ENCODE measurements at regions not wholly inside any gene's neighbourhood (a gene's known extent, or its start where the extent isn't known, plus 50 kb on each side); places are given as distances from the start of the nearest gene placed in this dataset.

DNA sequence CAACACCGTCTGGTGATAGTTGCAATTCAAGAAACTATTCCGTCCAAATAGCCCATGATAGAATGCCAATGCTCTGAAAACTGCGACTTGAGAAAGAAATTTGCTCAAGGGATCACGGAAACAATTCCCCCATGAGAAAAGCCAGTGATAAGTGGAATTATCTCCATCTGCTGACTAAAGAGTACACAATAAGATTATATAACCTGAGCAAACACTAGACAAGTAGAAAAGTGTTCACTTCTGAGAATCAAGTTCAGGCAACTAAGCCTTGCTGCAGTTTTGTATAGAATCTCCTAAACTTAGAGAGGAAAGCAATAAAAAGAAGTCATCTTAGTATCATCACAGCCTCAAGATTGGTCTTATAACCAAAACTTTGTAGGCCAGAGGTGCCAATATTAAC, 336.3 kb upstream of the NRXN1 start:
- Histone ChIP-seq H3K4me2 (no peak overlapping the region), H3K27ac (no peak overlapping the region), H3K4me3 (no peak overlapping the region), H2AFZ (no peak overlapping the region), H3K4me1 (ENCODE audit: insufficient read depth) (no peaks in the 10 kb centered on the region), H3K9me2 (replicated peaks; ENCODE audit: insufficient read depth) (no peaks in the 10 kb centered on the region), H3K27me3 (no peaks in the 10 kb centered on the region), H3K79me2 (no peaks in the 10 kb centered on the region), H3K36me3 (replicated peaks; ENCODE audit: insufficient read depth, low read depth) (no peaks in the 10 kb centered on the region), H3K9me3 (ENCODE audit: low read depth) (no peaks in the 10 kb centered on the region), H4K20me1 (ENCODE audit: insufficient read depth, poor library complexity, severe bottlenecking) (no peaks in the 10 kb centered on the region)
- TF ChIP-seq EZH2 (IDR thresholded peaks at IDR 0.05; ENCODE audit: borderline replicate concordance) (no peak), EZH2phosphoT487 (IDR thresholded peaks at IDR 0.05; ENCODE audit: low read depth, severe bottlenecking, unreplicated experiment) (no peak), CTCF (IDR thresholded peaks at IDR 0.05; ENCODE audit: poor library complexity) (no peak)
- WGBS (ENCODE audit: low lambda C conversion rate, missing lambda C conversion rate), result 63% methylated on average over 4 of the region's 4 CpGs
- DNase-seq (ENCODE audit: low spot score), result peak; percentile 8

GRCh38 chr2:51350100-51350499, 318.2 kb upstream of the NRXN1 start:
- no peak for DNase-seq (ENCODE audit: low spot score)
- Histone ChIP-seq H3K36me3 (replicated peaks; ENCODE audit: insufficient read depth, low read depth) (no peaks in the 10 kb centered on the region), H3K9me3 (ENCODE audit: low read depth) (no peaks in the 10 kb centered on the region), H3K4me2 (no peak overlapping the region), H3K4me1 (ENCODE audit: insufficient read depth) (no peaks in the 10 kb centered on the region), H3K9me2 (replicated peaks; ENCODE audit: insufficient read depth) (no peaks in the 10 kb centered on the region), H2AFZ (no peak overlapping the region), H3K27ac (no peak overlapping the region), H3K4me3 (no peak overlapping the region), H4K20me1 (ENCODE audit: insufficient read depth, poor library complexity, severe bottlenecking) (no peaks in the 10 kb centered on the region), H3K79me2 (no peaks in the 10 kb centered on the region), H3K27me3 (no peaks in the 10 kb centered on the region)
- 65% methylated on average over 1 of the region's 1 CpG for WGBS (ENCODE audit: low lambda C conversion rate, missing lambda C conversion rate)
- TF ChIP-seq EZH2phosphoT487 (IDR thresholded peaks at IDR 0.05; ENCODE audit: low read depth, severe bottlenecking, unreplicated experiment) (no peak), EZH2 (IDR thresholded peaks at IDR 0.05; ENCODE audit: borderline replicate concordance) (no peak), CTCF (IDR thresholded peaks at IDR 0.05; ENCODE audit: poor library complexity) (no peak)

GRCh38 chr2:51344886-51345285, 313.0 kb upstream of the NRXN1 start:
- no peaks in the 10 kb centered on the region for H3K9me3 ChIP-seq (ENCODE audit: low read depth)
- no peak overlapping the region for H3K4me2 ChIP-seq
- H3K36me3 ChIP-seq (replicated peaks; ENCODE audit: insufficient read depth, low read depth), result no peaks in the 10 kb centered on the region
- no peaks in the 10 kb centered on the region for H4K20me1 ChIP-seq (ENCODE audit: insufficient read depth, poor library complexity, severe bottlenecking)
- H3K27me3 ChIP-seq, result no peaks in the 10 kb centered on the region
- DNase-seq (ENCODE audit: low spot score), result no peak
- no peaks in the 10 kb centered on the region for H3K79me2 ChIP-seq
- no peaks in the 10 kb centered on the region for H3K4me1 ChIP-seq (ENCODE audit: insufficient read depth)
- no peaks in the 10 kb centered on the region for H3K9me2 ChIP-seq (replicated peaks; ENCODE audit: insufficient read depth)
- WGBS (ENCODE audit: low lambda C conversion rate, missing lambda C conversion rate), result 87% methylated on average over 2 of the region's 2 CpGs
- no peak overlapping the region for H2AFZ ChIP-seq
- no peak for TF ChIP-seq CTCF (IDR thresholded peaks at IDR 0.05; ENCODE audit: poor library complexity)
- H3K27ac ChIP-seq, result no peak overlapping the region
- no peak overlapping the region for H3K4me3 ChIP-seq
